Right atrium auricular region (tissue), 2 donors: ENCODE measurements at regions not wholly inside any gene's neighbourhood (a gene's known extent, or its start where the extent isn't known, plus 50 kb on each side); places are given as distances from the start of the nearest gene placed in this dataset.

ENCODE experiments used
- DNase-seq: peaks from one replicate; pipeline ENCODE4 v3.0.0-alpha.2; 2019; ENCODE audit warnings: low spot score
- H3K27ac ChIP-seq, 2 donors: fragments of 200-600 bp; sonication (generic); 1 replicate in 1 of 2; 2 replicates in 1 of 2; pipeline ENCODE4 v1.5.1; 2016 to 2019
- H3K27me3 ChIP-seq, 2 donors: fragments of 200-600 bp; sonication (generic); one replicate each; pipeline versions ENCODE4 v1.5.1 to v1.6.0; 2017 to 2019
- H3K36me3 ChIP-seq: fragments of 200-600 bp; sonication (generic); one replicate; pipeline ENCODE4 v1.5.1; 2016
- H3K4me1 ChIP-seq, 2 donors: fragments of 200-600 bp; sonication (generic); one replicate each; pipeline versions ENCODE4 v1.5.1 to v1.6.0; 2017 to 2019
- H3K4me3 ChIP-seq, 2 donors: fragments of 200-600 bp; sonication (generic); 1 replicate in 1 of 2; 2 replicates in 1 of 2; pipeline ENCODE4 v1.5.1; 2017 to 2019; ENCODE audit warnings: mild to moderate bottlenecking in 1 of 2, moderate library complexity in 1 of 2
- H3K9me3 ChIP-seq, 2 donors: fragments of 200-600 bp; sonication (generic); one replicate each; pipeline ENCODE4 v1.5.1; 2019
- TF ChIP-seq, protein P1 (sequence below), 2 donors: fragments of 200-600 bp; sonication (generic); IDR thresholded peaks; one replicate each; pipeline ENCODE4 v1.5.1; 2019; ENCODE audit warnings: antibody characterized with exemption in 2 of 2

DNA sequence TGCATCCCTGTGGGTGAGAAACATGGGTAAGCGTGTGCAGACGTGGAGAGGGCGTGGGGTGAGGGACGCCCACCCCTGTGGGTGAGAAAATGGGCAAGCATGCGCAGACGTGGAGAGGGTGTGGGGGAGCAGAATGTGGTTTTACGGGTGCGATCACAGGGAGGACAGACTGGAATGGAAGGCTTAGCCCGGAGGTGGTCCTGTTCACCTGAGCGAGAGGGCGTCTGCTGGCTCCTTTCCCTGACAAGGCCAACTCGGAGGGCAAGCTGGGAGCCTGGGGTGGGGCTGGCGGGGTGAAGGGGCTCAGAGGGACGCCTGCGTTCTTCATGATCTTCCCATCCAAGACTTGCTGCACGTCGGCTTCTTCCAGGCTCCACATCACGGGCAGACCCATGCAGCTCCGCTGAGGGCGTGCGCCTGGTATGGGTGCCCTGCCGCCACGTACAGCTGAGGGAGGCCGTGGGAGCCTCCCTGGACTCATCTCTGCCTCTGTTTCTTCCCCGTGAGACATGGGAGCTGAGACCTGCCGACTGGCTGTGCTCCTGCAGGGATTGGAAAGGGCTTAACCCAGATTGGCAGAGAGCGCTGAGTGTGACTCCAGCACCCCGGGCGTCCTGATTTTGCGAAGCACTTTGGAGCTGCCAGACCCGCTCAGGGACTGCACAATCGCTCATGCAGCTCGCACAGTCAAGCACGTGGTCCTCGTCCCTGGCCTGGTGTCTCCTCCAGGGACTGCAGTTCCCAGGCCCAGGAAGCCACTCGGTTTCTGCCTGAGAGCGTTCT, 74.3 kb upstream of the SHH start:
- no peaks in the 10 kb centered on the region for H3K9me3 ChIP-seq
- TF ChIP-seq, protein P1, sequence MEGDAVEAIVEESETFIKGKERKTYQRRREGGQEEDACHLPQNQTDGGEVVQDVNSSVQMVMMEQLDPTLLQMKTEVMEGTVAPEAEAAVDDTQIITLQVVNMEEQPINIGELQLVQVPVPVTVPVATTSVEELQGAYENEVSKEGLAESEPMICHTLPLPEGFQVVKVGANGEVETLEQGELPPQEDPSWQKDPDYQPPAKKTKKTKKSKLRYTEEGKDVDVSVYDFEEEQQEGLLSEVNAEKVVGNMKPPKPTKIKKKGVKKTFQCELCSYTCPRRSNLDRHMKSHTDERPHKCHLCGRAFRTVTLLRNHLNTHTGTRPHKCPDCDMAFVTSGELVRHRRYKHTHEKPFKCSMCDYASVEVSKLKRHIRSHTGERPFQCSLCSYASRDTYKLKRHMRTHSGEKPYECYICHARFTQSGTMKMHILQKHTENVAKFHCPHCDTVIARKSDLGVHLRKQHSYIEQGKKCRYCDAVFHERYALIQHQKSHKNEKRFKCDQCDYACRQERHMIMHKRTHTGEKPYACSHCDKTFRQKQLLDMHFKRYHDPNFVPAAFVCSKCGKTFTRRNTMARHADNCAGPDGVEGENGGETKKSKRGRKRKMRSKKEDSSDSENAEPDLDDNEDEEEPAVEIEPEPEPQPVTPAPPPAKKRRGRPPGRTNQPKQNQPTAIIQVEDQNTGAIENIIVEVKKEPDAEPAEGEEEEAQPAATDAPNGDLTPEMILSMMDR (IDR thresholded peaks at IDR 0.05), result no peak
- no peaks in the 10 kb centered on the region for H3K36me3 ChIP-seq
- H3K4me1 ChIP-seq, result no peaks in the 10 kb centered on the region
- H3K4me3 ChIP-seq, result no peak overlapping the region
- H3K27ac ChIP-seq, result no peak overlapping the region
- H3K27me3 ChIP-seq, result no peaks in the 10 kb centered on the region
- DNase-seq, result no peak

DNA sequence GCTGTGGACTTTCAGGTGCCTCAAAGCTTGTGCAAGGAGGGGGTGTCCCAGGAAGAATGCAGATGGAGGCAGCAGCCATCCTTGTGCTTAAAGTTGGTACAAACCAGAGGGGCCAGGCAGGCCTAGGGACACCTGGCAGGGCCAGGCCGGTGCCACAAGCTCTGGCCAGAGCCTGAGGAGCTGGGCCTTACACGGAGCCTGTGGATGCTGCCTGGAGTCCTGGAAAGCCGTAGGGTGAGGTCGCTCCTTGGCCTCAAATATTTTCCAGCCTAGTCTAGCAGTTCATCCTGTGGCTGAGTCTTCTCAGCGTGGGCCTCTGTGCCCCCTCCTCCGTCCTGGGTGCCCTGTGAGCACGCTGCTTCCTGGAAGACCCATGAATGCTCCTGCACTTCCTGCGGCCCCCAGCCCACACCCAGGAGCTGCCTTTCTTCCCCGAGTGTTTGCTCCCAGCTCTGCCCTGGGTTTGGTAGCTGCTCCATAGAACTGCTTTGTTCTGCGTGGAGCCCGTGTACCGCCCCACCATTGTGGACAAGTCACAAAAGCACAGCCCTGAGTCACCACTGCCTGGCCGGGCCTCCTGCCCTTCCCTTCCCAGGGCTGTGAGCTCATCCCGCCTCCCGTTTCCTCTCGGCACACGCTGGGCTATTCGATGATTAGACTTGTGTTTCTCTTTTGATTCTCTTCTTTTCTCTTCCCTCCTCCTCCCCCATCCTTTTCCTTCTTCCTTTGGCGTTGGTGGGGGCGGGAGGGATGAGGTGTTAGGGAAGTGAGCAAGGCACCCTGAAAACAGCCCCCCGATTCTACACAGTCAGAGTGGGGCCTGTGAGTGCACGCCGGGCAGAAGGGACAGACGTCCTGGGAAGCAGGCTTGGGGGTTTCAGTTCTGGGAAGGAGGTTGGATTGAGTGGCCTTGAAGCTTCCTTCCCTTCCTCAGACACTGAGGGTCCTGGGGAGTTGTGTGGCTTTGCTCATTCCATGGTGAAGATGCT, 73.2 kb upstream of the SHH start:
- no peak overlapping the region for H3K27ac ChIP-seq
- H3K36me3 ChIP-seq, result no peaks in the 10 kb centered on the region
- no peak for DNase-seq
- no peaks in the 10 kb centered on the region for H3K9me3 ChIP-seq
- no peaks in the 10 kb centered on the region for H3K4me1 ChIP-seq
- H3K27me3 ChIP-seq, result no peaks in the 10 kb centered on the region
- TF ChIP-seq, protein P1 (IDR thresholded peaks at IDR 0.05), result no peak
- H3K4me3 ChIP-seq, result no peak overlapping the region

DNA sequence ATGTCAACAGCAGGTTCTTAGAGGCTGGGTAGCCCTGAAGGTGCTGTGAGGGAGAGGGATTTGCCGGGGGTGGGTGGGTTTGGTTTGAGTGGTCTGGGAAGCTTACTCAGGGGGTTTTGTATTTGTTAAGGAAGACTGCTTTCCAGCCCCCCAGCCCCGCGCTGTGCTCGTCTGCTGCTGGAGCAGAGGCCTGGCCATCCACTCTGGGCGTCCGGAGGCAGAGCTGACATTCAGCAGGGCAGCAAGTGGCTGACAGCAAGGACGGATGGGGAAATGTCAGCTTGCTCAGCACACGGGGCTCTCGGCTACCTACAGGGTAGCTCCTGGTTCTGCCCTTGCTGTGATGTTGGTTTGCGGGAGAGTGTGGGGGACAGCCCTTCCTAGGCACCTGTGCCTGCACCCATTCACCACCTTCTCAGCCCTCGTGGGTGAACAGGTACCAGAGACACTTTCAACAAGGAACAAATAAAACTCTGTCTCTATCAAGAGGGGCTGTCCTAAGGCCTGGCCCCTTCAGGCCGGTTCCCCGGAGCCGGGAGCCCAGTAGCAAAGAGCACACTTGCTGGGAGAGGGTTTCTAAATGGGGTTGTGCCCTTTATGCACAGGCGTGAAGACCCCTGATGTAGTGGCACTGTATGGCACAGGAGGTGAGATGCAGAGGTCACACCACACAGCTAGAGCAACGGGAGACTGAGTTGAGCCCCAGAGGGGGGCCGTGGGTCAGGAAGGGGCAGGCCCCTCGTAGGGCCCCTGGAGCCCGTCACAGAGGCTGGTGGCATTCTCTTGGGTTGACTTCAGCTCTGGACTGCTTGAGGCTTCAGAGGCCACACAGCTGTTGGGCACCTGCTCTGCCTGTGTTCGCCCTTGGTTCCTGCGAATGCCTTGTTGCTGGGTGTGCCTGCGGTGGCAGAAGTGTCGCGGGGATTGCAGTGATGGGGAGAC, 72.2 kb upstream of the SHH start:
- no peak overlapping the region for H3K27ac ChIP-seq
- H3K27me3 ChIP-seq, result no peaks in the 10 kb centered on the region
- no peak for DNase-seq
- H3K9me3 ChIP-seq, result no peaks in the 10 kb centered on the region
- H3K4me3 ChIP-seq, result no peak overlapping the region
- no peaks in the 10 kb centered on the region for H3K4me1 ChIP-seq
- TF ChIP-seq, protein P1 (IDR thresholded peaks at IDR 0.05), result no peak
- no peaks in the 10 kb centered on the region for H3K36me3 ChIP-seq

DNA sequence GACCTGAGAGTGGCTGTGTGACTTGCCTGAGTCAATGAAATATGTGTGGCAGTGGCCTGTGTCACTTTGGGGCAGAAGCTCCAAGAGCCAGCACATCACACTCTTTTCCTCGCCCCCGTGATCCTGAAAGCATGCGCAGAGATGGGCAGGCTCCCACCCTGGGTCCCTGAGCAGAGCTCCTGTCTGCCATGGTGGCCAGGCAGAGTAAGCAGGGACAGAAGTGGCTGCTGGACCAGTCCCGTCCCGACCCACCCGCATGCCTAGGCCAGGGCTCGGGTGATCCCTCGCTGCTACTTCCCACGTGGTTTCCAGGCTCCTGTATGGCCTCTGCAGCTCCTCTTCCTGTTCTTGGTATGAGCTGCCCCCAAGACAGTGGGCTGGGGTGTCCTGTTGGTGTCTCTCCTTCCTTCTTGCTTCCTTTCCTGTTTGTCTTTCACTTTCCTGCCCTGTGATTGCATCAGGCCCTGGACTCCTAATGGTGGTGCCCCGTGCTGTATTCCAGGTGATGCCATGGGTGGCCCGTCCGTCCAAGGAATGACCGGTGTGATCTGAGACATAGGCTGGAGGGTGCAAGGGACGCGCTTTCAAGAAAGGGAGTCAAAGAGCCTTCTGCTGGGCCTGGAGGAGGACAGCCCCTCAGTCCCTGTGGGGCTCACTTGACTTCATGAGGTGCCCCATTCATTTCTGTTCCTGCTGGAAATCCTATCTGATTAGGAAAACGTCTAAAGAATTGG, 71.4 kb upstream of the SHH start:
- TF ChIP-seq, protein P1 (IDR thresholded peaks at IDR 0.05), result no peak

DNA sequence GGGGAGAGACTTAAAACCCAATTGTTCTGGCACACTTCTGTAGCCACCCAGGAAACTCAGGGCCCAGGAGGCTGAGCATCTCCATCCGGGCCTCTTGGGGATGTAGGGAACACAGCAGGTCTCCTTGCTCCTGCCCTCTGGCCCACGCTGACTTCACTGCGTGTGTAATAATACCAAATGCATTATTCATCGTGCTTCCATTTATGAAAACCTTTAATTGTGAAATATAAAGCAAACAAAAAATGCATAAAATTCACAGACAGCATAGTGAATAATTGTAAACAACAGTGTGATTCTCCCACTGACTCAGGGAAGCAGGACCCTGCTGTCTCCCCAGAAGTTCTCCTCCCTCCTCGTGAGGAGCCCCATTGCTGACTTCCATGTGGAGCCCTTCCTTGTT, 70.3 kb upstream of the SHH start:
- Histone ChIP-seq H3K27ac (no peak overlapping the region), H3K36me3 (no peaks in the 10 kb centered on the region), H3K27me3 (no peaks in the 10 kb centered on the region), H3K4me3 (no peak overlapping the region), H3K9me3 (no peaks in the 10 kb centered on the region), H3K4me1 (no peaks in the 10 kb centered on the region)
- DNase-seq, result no peak
- TF ChIP-seq, protein P1 (IDR thresholded peaks at IDR 0.05), result no peak

More for the DNA sequence above, 71.4 kb upstream of the SHH start:
- Histone ChIP-seq H3K27me3 (no peaks in the 10 kb centered on the region), H3K9me3 (no peaks in the 10 kb centered on the region), H3K27ac (no peak overlapping the region), H3K36me3 (no peaks in the 10 kb centered on the region), H3K4me1 (no peaks in the 10 kb centered on the region), H3K4me3 (no peak overlapping the region)
- no peak for DNase-seq
